GM12878 (cell line): ENCODE measurements at regions not wholly inside any gene's neighbourhood (a gene's known extent, or its start where the extent isn't known, plus 50 kb on each side); places are given as distances from the start of the nearest gene placed in this dataset.

Source experiments
- ATAC-seq: fragments of 200-7000 bp; cut with Tn5 transposase; 3 replicates; pipeline ENCODE4 v1.9.1; 2020; ENCODE audit warnings: mild to moderate bottlenecking, moderate library complexity
- BruUV-seq: library from RNA; stranded (reverse); fragments of 400-500 nt; replicated peaks from 2 replicates; lab custom pipeline; 2021; lab: Mats Ljungman, UMichigan
- CTCF ChIA-PET: fragments of 300-600 bp; sonication (Branson Sonifier 250); formaldehyde crosslinking; extraction: SDS; loops from one replicate; lab custom pipeline; 2021; ENCODE audit warnings: inconsistent platforms; lab: Yijun Ruan, JAX
- POLR2A ChIA-PET: fragments of 350-600 bp; formaldehyde crosslinking; extraction: SDS; loops from one replicate; lab custom pipeline; 2021; ENCODE audit warnings: inconsistent platforms; lab: Charles Lee
- RAD21 ChIA-PET: fragments of 300-600 bp; sonication (Branson Sonifier 250); formaldehyde crosslinking; loops from one replicate; lab custom pipeline; 2023; ENCODE audit warnings: antibody characterized with exemption; ENCODE audit not compliant: unreplicated experiment; lab: Charles Lee
- SMC1A ChIA-PET: fragments of 300-600 bp; sonication (Branson Sonifier 250); formaldehyde crosslinking; loops from one replicate; lab custom pipeline; 2023; ENCODE audit not compliant: unreplicated experiment, uncharacterized antibody; lab: Charles Lee
- DNase-seq: peaks from one replicate; pipeline ENCODE4 v3.0.0-alpha.2; 2011; ENCODE audit warnings: low read depth, low spot score
- FAIRE-seq: peaks from 3 replicates; lab custom pipeline; 2011; peaks lifted over from hg19 to GRCh38; lab: Jason Lieb, UNC
- H2AFZ ChIP-seq: 2 replicates; pipeline ENCODE4 v1.6.0; 2011; ENCODE audit warnings: low read depth, low read length, control low read depth; ENCODE audit not compliant: control insufficient read depth
- H3K27ac ChIP-seq: 2 replicates; pipeline ENCODE4 v1.5.1; 2011; ENCODE audit warnings: control low read depth; ENCODE audit not compliant: control insufficient read depth, insufficient read depth
- H3K27me3 ChIP-seq, 2 experiments: replicated peaks in 1 of 2; 2 replicates each; pipeline versions ENCODE4 v1.6.0 to v1.6.1; 2011; ENCODE audit warnings: low read length in 1 of 2; ENCODE audit not compliant: control insufficient read depth in 2 of 2, insufficient read depth in 2 of 2
- H3K36me3 ChIP-seq, 2 experiments: 2 replicates each; pipeline ENCODE4 v1.5.1; 2011; ENCODE audit warnings: low read length in 1 of 2; ENCODE audit not compliant: control insufficient read depth in 2 of 2, insufficient read depth in 2 of 2
- H3K4me1 ChIP-seq: 2 replicates; pipeline ENCODE4 v1.6.1; 2011; ENCODE audit warnings: mild to moderate bottlenecking, low read length, moderate library complexity, mixed read lengths; ENCODE audit not compliant: control insufficient read depth, insufficient read depth
- H3K4me2 ChIP-seq: 2 replicates; pipeline ENCODE4 v1.6.0; 2011; ENCODE audit warnings: control low read depth; ENCODE audit not compliant: control insufficient read depth, insufficient read depth
- H3K4me3 ChIP-seq: fragments of 200-600 bp; sonication (generic); 2 replicates; pipeline ENCODE4 v1.5.1; 2016
- H3K79me2 ChIP-seq: 2 replicates; pipeline ENCODE4 v1.6.0; 2011; ENCODE audit warnings: low read length; ENCODE audit not compliant: control insufficient read depth, insufficient read depth
- H3K9ac ChIP-seq: 2 replicates; pipeline ENCODE4 v1.8.0; 2011; ENCODE audit warnings: low read length, control low read depth, mixed read lengths; ENCODE audit not compliant: control insufficient read depth, insufficient read depth
- H3K9me3 ChIP-seq: replicated peaks from 3 replicates; pipeline ENCODE4 v1.5.1; 2011; ENCODE audit warnings: mild to moderate bottlenecking, low read length; ENCODE audit not compliant: control insufficient read depth, insufficient read depth
- H4K20me1 ChIP-seq: 2 replicates; pipeline ENCODE4 v1.6.0; 2011; ENCODE audit not compliant: control insufficient read depth, insufficient read depth
- CTCF ChIP-seq, 3 experiments: IDR thresholded peaks in 2 of 3; conservative IDR thresholded peaks in 1 of 3; 2 replicates each; pipeline ENCODE4 v1.5.1; 2011; ENCODE audit warnings: low read depth in 3 of 3, low read length in 3 of 3, mild to moderate bottlenecking in 3 of 3, control low read depth in 2 of 3, moderate library complexity in 2 of 3, inconsistent platforms in 1 of 3, mixed read lengths in 1 of 3; ENCODE audit not compliant: control insufficient read depth in 2 of 3, insufficient read depth in 1 of 3; ENCODE audit errors: extremely low read depth in 1 of 3
- EED ChIP-seq: sonication (generic); IDR thresholded peaks from 2 replicates; pipeline ENCODE4 v1.6.1; 2016; ENCODE audit warnings: antibody characterized with exemption, low read depth
- JUNB ChIP-seq: IDR thresholded peaks from 2 replicates; pipeline ENCODE4 v1.6.1; 2016; ENCODE audit warnings: antibody characterized with exemption, mild to moderate bottlenecking
- NR2C1 ChIP-seq: fragments of 450-650 bp; IDR thresholded peaks from 2 replicates; pipeline ENCODE4 v1.6.1; 2017; ENCODE audit warnings: antibody characterized with exemption, mild to moderate bottlenecking, moderate library complexity
- PRDM15 ChIP-seq: fragments of 450-650 bp; formaldehyde crosslinking; IDR thresholded peaks from 2 replicates; pipeline ENCODE4 v1.4.0; 2020; ENCODE audit warnings: mild to moderate bottlenecking, moderate library complexity
- RAD21 ChIP-seq: IDR thresholded peaks from 2 replicates; pipeline ENCODE4 v1.6.1; 2011; ENCODE audit warnings: mild to moderate bottlenecking, low read depth, low read length, moderate library complexity; ENCODE audit not compliant: insufficient read depth
- RELA ChIP-seq: fragments of 450-650 bp; IDR thresholded peaks from 2 replicates; pipeline ENCODE4 v1.8.0; 2014; ENCODE audit warnings: borderline replicate concordance; ENCODE audit not compliant: partially characterized antibody
- SMC3 ChIP-seq: IDR thresholded peaks from 2 replicates; pipeline ENCODE4 v1.6.1; 2011; ENCODE audit warnings: low read length, improper control_type of control experiment, borderline replicate concordance
- WGBS: methylation state at CpG from one replicate; pipeline ENCODE4 v1.1.6; 2016; ENCODE audit warnings: low lambda C conversion rate; ENCODE audit not compliant: insufficient replicate concordance, insufficient coverage; ENCODE audit errors: missing lambda C conversion rate; 5-methylcytosine and 5-hydroxymethylcytosine counted together
- in situ Hi-C: fragments of 300-500 bp; cut with MboI; formaldehyde crosslinking; loops from 9 replicates; pipeline ENCODE4 v1.14.3; 2018; ENCODE audit warnings: mixed read lengths
- intact Hi-C: fragments of 100-400 bp; cut with micrococcal nuclease; formaldehyde crosslinking; loops from one replicate; pipeline ENCODE4 v1.14.2; 2022; ENCODE audit not compliant: unreplicated experiment

- intact Hi-C loops = loop anchor here (1.0 kb wide), 2 partner anchors 254 to 344 kb away; no protein-coding TSS in a partner anchor
- FAIRE-seq = peak; percentile 65
Observed at GRCh38 chr12:74365178-74365964, 172.3 kb upstream of the ATXN7L3B start.

More at GRCh38 chr12:74365178-74365964, 172.3 kb upstream of the ATXN7L3B start:
- 42% methylated on average over 6 of the region's 6 CpGs for WGBS
- Histone ChIP-seq H3K36me3 (no peaks in the 10 kb centered on the region), H4K20me1 (no peaks in the 10 kb centered on the region), H3K4me2 (no peak overlapping the region), H3K27ac (no peak overlapping the region), H3K4me3 (no peak overlapping the region), H3K79me2 (no peaks in the 10 kb centered on the region), H3K9me3 (no peaks in the 10 kb centered on the region), H3K27me3 (no peaks in the 10 kb centered on the region), H3K4me1 (no peaks in the 10 kb centered on the region), H2AFZ (peak overlapping the region; percentile 47), H3K9ac (no peak overlapping the region)
- ChIA-PET POLR2A (no interaction called here), SMC1A (interaction anchor here (1.4 kb wide), 1 partner anchor 15 kb away, joined by 4 read pairs; no protein-coding TSS in a partner anchor), RAD21 (interaction anchor here (1.0 kb wide), 1 partner anchor 47 kb away, joined by 3 read pairs; no protein-coding TSS in a partner anchor), CTCF (interaction anchor here (0.6 to 1.8 kb wide), 4 partner anchors 47 to 343 kb away, joined by 3 to 6 read pairs (median 4); no protein-coding TSS in a partner anchor)
- no TSS peak for BruUV-seq
- peak; percentile 96 for ATAC-seq
- in situ Hi-C loops = no loop called here
- no peak for TF ChIP-seq NR2C1
- TF ChIP-seq EED = no peak
- peak; percentile 50 to 72 (median 52) for TF ChIP-seq CTCF (IDR thresholded peaks at IDR 0.05 in 2 of 3, conservative IDR thresholded peaks at IDR 0.05 in 1 of 3; ENCODE audit: control insufficient read depth in 2 of 3, extremely low read depth in 1 of 3, insufficient read depth in 1 of 3, low read depth in 3 of 3, low read length in 3 of 3)
- peak; percentile 60 for TF ChIP-seq SMC3
- no peak for TF ChIP-seq RELA
- no peak for TF ChIP-seq PRDM15 (CRISPR knock-in tag)
- peak; percentile 74 for TF ChIP-seq RAD21
- TF ChIP-seq JUNB = no peak
- DNase-seq = no peak
